ENCODE measurements at regions not wholly inside any gene's neighbourhood (a gene's known extent, or its start where the extent isn't known, plus 50 kb on each side); places are given as distances from the start of the nearest gene placed in this dataset.

DNA sequence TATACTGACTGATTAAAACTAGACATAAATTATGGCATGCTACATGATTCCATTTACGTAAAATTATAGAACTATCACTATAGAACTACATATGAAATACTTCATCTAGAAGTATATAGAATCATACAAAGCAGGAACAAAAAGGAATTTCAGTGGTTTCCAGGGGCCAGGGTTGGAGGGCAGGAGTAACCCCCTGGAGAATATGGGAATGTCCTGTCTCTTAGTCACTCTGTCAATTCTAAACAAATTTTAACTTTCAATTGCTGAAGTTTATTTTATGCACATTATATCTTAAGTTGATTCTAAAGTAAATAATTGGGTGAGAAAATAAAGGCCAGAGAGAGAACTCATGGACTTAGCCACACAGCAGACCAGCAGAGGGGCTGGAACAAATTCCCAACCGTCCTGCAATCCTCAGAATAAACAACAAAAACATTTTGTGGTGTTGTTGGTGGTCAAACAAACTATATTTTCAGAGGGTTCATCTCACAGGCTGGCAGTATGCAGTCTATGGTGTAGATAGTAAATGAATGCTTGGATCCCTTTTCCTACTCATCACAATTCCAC, 476.9 kb upstream of the SLIT2 start:
- POLR2A ChIA-PET (ENCODE audit: low non-redundant PET): no interaction called here
- DNase-seq (ENCODE audit: low spot score): no peak
- TF ChIP-seq, protein P1, sequence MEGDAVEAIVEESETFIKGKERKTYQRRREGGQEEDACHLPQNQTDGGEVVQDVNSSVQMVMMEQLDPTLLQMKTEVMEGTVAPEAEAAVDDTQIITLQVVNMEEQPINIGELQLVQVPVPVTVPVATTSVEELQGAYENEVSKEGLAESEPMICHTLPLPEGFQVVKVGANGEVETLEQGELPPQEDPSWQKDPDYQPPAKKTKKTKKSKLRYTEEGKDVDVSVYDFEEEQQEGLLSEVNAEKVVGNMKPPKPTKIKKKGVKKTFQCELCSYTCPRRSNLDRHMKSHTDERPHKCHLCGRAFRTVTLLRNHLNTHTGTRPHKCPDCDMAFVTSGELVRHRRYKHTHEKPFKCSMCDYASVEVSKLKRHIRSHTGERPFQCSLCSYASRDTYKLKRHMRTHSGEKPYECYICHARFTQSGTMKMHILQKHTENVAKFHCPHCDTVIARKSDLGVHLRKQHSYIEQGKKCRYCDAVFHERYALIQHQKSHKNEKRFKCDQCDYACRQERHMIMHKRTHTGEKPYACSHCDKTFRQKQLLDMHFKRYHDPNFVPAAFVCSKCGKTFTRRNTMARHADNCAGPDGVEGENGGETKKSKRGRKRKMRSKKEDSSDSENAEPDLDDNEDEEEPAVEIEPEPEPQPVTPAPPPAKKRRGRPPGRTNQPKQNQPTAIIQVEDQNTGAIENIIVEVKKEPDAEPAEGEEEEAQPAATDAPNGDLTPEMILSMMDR (conservative IDR thresholded peaks at IDR 0.05; ENCODE audit: low read depth): no peak
- no peak overlapping the region for H3K27ac ChIP-seq
- CTCF ChIA-PET: no interaction called here

DNA sequence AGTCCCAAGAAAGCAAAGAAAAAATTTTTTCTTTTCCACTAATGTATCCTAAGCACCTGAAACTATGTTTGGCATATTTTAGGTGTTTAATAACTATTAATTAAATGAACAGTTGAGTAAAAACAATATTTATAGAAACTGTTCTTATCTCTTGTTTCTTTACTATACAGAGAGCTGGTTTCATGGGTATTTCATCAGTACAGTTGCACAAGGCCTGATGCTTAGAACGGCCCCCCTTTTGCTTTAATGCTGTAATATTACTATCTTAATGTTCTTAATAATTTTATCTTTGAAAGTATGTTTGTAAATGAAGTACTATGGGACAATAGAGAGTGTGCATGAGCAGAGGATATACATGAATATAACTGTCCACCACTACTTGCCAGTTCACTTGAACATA, 479.1 kb upstream of the SLIT2 start:
- TF ChIP-seq, protein P1 (conservative IDR thresholded peaks at IDR 0.05; ENCODE audit: low read depth): no peak

DNA sequence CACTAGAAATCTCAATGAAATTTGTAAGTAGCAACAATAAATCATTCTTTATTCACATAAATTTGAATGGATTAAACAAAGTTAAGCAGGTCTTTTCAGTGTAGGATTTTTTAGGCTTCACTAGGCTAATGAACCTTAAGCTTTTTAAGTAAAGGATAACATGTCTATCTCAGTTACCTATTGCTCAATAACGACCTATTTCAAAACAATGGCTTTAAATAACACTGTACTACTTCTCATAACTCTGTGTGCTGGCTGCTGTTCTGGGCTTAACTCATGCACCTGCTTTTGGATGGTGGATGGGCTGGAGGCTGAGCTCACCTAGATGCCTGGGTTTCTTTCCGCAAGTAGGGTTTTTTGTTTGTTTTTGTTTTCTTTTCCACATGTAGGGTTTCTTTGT, 495.0 kb upstream of the SLIT2 start:
- CTCF ChIA-PET: no interaction called here
- DNase-seq (ENCODE audit: low spot score): no peak
- no peak overlapping the region for H3K27ac ChIP-seq
- TF ChIP-seq, protein P1 (conservative IDR thresholded peaks at IDR 0.05; ENCODE audit: low read depth): no peak
- POLR2A ChIA-PET (ENCODE audit: low non-redundant PET): no interaction called here

More for the DNA sequence above, 479.1 kb upstream of the SLIT2 start:
- H3K27ac ChIP-seq: no peak overlapping the region
- POLR2A ChIA-PET (ENCODE audit: low non-redundant PET): no interaction called here
- CTCF ChIA-PET: no interaction called here
- DNase-seq (ENCODE audit: low spot score): no peak

DNA sequence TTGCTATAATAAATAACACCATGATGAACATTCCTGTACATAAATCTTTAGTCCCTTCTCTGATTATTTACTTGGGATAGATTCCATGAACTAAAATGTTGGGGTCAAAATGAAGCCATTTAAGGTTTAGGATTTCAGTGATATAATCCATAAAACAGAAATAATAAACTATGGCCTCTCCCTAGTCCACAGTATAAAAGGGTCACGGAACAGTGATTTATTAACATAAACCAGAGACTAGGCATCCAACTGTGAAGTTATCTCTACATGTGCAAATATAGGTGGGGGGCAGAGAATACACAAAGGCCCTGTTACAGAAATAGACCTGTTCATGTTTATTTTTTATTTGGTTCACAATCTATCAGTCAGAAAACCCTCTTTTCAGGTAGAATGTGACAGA, 499.1 kb upstream of the SLIT2 start:
- ChIA-PET CTCF (no interaction called here), POLR2A (ENCODE audit: low non-redundant PET) (no interaction called here)
- no peak for DNase-seq (ENCODE audit: low spot score)
- TF ChIP-seq, protein P1 (conservative IDR thresholded peaks at IDR 0.05; ENCODE audit: low read depth): no peak
- H3K27ac ChIP-seq: no peak overlapping the region

DNA sequence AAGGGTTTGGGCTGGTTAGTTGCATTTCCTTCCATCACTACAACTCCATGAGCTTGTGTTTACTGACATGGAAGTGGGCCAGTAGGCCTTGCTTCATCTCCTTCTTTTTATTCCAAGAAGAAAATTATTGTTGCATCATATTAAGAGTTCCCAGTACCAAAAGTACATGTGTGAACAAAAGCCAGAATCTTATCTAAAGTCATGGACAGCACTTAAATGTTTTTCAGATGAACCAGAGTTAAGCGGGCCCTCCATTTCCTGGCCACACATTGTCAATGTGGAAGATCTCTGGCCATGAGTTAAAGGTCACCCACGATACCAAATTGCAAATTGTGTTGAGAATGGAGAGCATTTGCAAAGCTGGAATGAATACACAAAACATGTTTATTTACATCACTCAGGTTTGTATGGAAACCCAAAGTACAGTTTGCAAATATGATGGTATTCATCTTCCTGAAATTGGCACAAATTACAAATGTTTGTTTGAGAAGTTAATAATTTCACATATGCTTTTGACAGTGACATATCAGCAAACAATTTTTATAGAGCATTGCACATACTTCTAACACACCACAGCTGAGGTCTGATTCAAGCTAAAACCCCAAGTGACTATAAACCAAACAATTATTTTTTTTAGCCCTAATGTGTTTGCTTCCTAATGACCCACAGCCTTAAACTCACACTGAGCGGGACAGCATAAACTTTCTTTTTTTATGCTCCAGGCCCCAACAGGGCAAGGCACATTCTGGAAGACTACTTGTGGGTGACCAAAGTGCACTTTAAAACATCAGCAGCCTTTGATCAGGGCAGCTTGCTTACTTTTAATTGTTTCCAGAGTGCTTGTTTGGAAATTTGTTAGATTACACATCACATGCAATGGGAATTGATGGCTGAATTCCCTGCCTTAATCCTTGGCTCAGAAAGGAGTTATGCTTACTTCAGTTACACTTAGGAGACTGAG, 502.9 kb upstream of the SLIT2 start:
- H3K27ac ChIP-seq: no peak overlapping the region
- ChIA-PET POLR2A (ENCODE audit: low non-redundant PET) (no interaction called here), CTCF (interaction anchor here (0.7 kb wide), 1 partner anchor 207 kb away, joined by 5 read pairs; no protein-coding TSS in a partner anchor)
- TF ChIP-seq, protein P1 (conservative IDR thresholded peaks at IDR 0.05; ENCODE audit: low read depth): no peak
- peak; percentile 0 for DNase-seq (ENCODE audit: low spot score)

DNA sequence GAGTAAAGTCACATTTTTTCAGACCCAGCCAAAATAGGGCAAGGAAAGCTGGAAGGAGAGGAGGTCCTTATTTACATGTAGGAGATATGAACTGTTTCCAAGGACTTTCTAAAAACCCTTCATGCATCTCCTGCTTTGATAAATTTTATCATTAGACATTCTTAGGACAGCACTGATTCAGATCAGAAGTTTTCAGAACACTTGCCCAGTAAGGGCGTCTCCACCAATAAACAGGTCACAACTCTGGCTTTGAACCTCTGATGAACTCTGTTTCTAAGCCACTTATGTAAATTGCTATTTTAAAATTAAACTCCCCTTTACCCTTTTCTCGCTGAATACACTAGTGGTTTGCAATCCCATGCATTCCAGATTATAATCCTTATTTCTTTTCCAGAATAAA, 505.3 kb upstream of the SLIT2 start:
- TF ChIP-seq, protein P1 (conservative IDR thresholded peaks at IDR 0.05; ENCODE audit: low read depth): no peak
- no peak overlapping the region for H3K27ac ChIP-seq
- CTCF ChIA-PET: no interaction called here
- DNase-seq (ENCODE audit: low spot score): no peak
- POLR2A ChIA-PET (ENCODE audit: low non-redundant PET): no interaction called here
